BLaER1 treated with 17β-estradiol and CSF1 and Interleukin-3, amounts not matched to agents 10 nM and 100 nM (cell line): ENCODE measurements at regions not wholly inside any gene's neighbourhood (a gene's known extent, or its start where the extent isn't known, plus 50 kb on each side); places are given as distances from the start of the nearest gene placed in this dataset.

Experiments used
- H3K27ac ChIP-seq, 11 experiments: shearing (Covaris generic); formaldehyde crosslinking; 2 replicates each; pipeline ENCODE4 v1.8.1; 2022
- H3K27me3 ChIP-seq, 11 experiments: shearing (Covaris generic); formaldehyde crosslinking; 2 replicates each; pipeline ENCODE4 v1.8.1; 2022
- H3K36me3 ChIP-seq, 11 experiments: shearing (Covaris generic); formaldehyde crosslinking; 2 replicates each; pipeline ENCODE4 v1.8.1; 2022
- H3K4me1 ChIP-seq, 10 experiments: shearing (Covaris generic); formaldehyde crosslinking; 2 replicates each; pipeline ENCODE4 v1.8.1; 2022
- H3K4me2 ChIP-seq, 11 experiments: shearing (Covaris generic); formaldehyde crosslinking; 2 replicates each; pipeline ENCODE4 v1.8.1; 2022
- H3K4me3 ChIP-seq, 10 experiments: shearing (Covaris generic); formaldehyde crosslinking; 2 replicates each; pipeline ENCODE4 v1.8.1; 2022
- H3K9ac ChIP-seq, 11 experiments: shearing (Covaris generic); formaldehyde crosslinking; 2 replicates each; pipeline ENCODE4 v1.8.1; 2022
- H3K9me3 ChIP-seq, 11 experiments: shearing (Covaris generic); formaldehyde crosslinking; replicated peaks in 1 of 11; 2 replicates each; pipeline ENCODE4 v1.8.1; 2022
- H4K20me1 ChIP-seq, 11 experiments: shearing (Covaris generic); formaldehyde crosslinking; 2 replicates each; pipeline ENCODE4 v1.8.1; 2022
- Cebpa-rat ChIP-seq, 11 experiments: shearing (Covaris generic); IDR thresholded peaks; 2 replicates each; pipeline ENCODE4 v1.8.1; 2022

DNA sequence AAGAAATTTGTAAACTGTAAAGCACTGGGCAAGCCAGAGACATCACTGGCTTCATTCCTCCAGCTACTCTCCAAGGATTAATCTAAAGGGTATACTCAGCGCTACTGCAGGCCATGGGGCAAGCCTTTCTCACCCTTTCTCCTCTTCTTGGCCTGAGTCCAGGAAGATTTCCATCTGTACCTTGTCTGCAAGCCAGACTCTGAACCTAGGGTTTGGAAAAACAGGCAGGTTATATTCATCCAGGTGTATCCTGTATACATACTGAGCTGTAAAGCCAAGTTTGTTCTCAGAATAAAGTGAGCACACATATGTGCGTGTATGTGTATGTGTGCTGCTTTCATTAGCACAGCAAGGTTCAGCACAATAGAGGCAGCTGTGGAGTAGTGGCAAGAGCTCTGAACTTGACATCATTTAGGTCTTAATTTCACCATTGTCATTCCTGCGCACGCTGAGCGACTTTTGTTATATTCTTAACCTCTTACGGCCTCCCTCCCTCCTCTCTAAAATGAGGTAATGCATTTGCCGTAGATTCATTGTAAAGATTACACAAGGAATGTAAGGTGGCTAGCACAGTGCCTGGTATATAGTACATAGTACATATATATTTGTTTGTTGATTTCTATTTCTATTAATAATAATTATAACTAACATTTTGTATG lies 128.1 kb upstream of the JUN start:
- Histone ChIP-seq H3K4me2 (no peak overlapping the region), H3K9me3 (peaks cover 12 to 23% (median 15%) of the 10 kb centered on the region in 11 experiments), H3K9ac (no peak overlapping the region), H3K36me3 (no peaks in the 10 kb centered on the region; a peak in 1 of 22 replicates), H3K27ac (no peak overlapping the region), H3K27me3 (no peaks in the 10 kb centered on the region), H3K4me3 (no peak overlapping the region), H3K4me1 (peaks cover 0 to 29% (median 5%) of the 10 kb centered on the region in 10 experiments; a peak in 9 of 20 replicates), H4K20me1 (no peaks in the 10 kb centered on the region)
- no peak for TF ChIP-seq Cebpa-rat (IDR thresholded peaks at IDR 0.05)

DNA sequence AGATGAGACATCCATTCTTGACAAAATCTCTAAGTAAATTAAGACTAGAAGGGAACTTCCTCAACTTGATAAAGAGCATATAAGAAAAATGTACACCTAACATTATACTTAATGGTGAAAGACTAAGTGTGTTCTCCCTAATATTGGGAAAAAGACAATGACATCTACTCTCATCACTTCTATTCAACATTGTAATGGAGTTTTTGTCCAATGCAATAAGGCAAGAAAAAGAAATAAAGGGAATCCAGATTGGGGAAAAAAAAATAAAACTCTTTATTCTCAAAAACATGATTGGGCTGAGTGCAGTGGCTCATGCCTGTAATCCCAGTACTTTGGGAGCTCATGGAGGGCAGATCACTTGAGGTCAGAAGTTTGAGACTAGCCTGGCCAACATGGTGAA lies 131.1 kb upstream of the JUN start:
- no peak overlapping the region for H3K4me2 ChIP-seq
- H3K4me1 ChIP-seq, result peaks cover 0 to 17% (median 7%) of the 10 kb centered on the region in 10 experiments; a peak in 14 of 20 replicates
- H3K36me3 ChIP-seq, result no peaks in the 10 kb centered on the region; a peak in 1 of 22 replicates
- H3K9ac ChIP-seq, result no peak overlapping the region
- H3K27ac ChIP-seq, result no peak overlapping the region
- no peak for TF ChIP-seq Cebpa-rat (IDR thresholded peaks at IDR 0.05)
- H3K4me3 ChIP-seq, result no peak overlapping the region
- no peaks in the 10 kb centered on the region for H3K27me3 ChIP-seq
- peaks cover 12 to 23% (median 15%) of the 10 kb centered on the region in 11 experiments for H3K9me3 ChIP-seq
- no peaks in the 10 kb centered on the region for H4K20me1 ChIP-seq

DNA sequence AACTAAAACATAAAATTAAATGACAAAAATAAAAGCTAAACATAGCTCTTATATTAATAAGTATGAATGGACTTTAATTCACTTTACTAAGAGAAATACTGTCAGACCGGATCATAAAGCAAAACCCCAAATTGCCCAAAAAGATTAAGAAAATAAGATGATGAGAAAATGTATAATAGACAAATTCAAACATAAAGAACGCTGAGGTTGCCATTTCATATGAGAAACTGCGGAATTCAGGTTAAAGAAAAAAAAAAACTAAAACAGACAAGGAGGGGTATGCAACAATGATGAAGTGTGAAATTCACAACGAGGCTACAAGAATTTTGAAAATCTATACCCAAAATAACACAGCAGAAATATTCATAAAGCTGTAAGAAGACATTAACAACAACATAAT lies 133.6 kb upstream of the JUN start:
- no peaks in the 10 kb centered on the region for H4K20me1 ChIP-seq
- H3K27ac ChIP-seq, result no peak overlapping the region
- H3K9ac ChIP-seq, result no peak overlapping the region
- H3K9me3 ChIP-seq, result peaks cover 12 to 23% (median 15%) of the 10 kb centered on the region in 11 experiments
- no peak overlapping the region for H3K4me2 ChIP-seq
- TF ChIP-seq Cebpa-rat (IDR thresholded peaks at IDR 0.05), result no peak
- H3K27me3 ChIP-seq, result no peaks in the 10 kb centered on the region
- H3K36me3 ChIP-seq, result no peaks in the 10 kb centered on the region; a peak in 1 of 22 replicates
- peaks cover 0 to 25% (median 11%) of the 10 kb centered on the region in 10 experiments; a peak in 12 of 20 replicates for H3K4me1 ChIP-seq
- no peak overlapping the region for H3K4me3 ChIP-seq

DNA sequence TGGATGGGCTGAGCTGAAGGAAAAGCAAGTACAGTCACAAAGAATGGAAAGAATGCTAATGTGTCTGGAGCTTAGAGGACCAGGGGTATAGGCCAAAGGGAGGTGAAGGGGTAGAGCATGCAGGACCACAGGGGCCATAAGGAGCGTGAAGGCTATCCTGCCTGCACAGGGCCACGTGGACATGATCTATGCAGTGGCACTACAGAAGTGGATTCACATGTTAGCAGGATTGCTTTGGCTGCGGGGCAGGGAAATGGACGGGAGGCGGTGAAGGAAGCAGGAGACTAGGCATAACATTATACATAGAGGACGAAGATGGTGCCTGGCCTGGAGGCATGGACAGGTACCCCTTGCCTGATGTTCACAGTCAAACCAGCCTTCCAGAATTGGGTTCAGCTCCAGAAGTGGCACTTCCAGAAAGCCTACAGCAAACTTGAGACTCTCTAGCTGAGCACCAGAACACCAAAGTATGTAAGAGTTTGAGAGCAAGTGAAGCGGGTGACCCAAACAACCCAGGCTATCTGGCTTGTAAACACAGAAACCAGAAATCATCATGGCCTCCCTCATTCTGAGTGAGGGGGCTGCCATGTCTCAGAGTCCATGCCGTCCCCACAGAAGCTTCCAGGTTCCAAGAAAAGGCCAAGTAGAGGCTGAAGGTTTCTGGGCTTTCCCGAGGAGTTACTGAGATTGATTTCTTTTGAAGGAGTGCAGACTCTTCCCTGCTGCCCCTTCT lies 135.5 kb upstream of the JUN start:
- H3K9ac ChIP-seq, result peak overlapping the region in 1 of 11 experiments; percentile 17; a peak in 1 of 22 replicates
- H3K4me2 ChIP-seq, result peak overlapping the region in 7 of 11 experiments; percentile 13 to 48 (median 37); a peak in 12 of 22 replicates
- peak overlapping the region in 6 of 11 experiments; percentile 1 to 64 (median 42); a peak in 12 of 22 replicates for H3K27ac ChIP-seq
- no peaks in the 10 kb centered on the region; a peak in 1 of 22 replicates for H3K36me3 ChIP-seq
- no peak for TF ChIP-seq Cebpa-rat (IDR thresholded peaks at IDR 0.05)
- H3K9me3 ChIP-seq, result peaks cover 12 to 16% (median 13%) of the 10 kb centered on the region in 11 experiments
- H3K4me3 ChIP-seq, result no peak overlapping the region
- peaks cover 0 to 29% (median 11%) of the 10 kb centered on the region in 10 experiments; a peak in 12 of 20 replicates for H3K4me1 ChIP-seq
- no peaks in the 10 kb centered on the region for H4K20me1 ChIP-seq
- no peaks in the 10 kb centered on the region for H3K27me3 ChIP-seq

DNA sequence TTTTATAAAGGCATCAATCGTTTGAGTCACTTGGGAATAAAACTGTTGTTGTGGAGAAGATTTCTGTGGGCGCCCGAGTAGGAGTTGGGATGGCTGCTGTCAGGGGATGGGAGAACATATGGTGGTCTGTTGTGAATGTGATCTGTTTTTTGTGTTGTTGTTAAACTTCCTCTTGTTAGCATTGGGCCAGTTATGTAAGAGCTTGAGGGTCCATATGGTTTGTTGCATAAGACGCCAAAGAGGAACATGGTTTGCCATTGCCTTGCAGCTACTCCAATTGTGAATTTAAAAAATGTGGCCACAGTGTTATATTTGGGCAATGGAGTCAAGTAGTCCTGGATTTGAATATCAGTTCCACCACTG lies 136.1 kb upstream of the JUN start:
- peak in 4 of 11 experiments; percentile 40 to 52 (median 46); a peak in 3 of 22 replicates for TF ChIP-seq Cebpa-rat (IDR thresholded peaks at IDR 0.05)
- Histone ChIP-seq H3K4me3 (no peak overlapping the region), H3K27me3 (no peaks in the 10 kb centered on the region), H4K20me1 (no peaks in the 10 kb centered on the region), H3K9ac (peak overlapping the region in 1 of 11 experiments; percentile 17; a peak in 1 of 22 replicates), H3K4me1 (peaks cover 0 to 29% (median 11%) of the 10 kb centered on the region in 10 experiments; a peak in 12 of 20 replicates), H3K9me3 (peaks cover 9 to 11% (median 10%) of the 10 kb centered on the region in 11 experiments), H3K27ac (peak overlapping the region in 6 of 11 experiments; percentile 1 to 64 (median 42); a peak in 11 of 22 replicates), H3K4me2 (peak overlapping the region in 7 of 11 experiments; percentile 13 to 48 (median 37); a peak in 12 of 22 replicates), H3K36me3 (no peaks in the 10 kb centered on the region; a peak in 1 of 22 replicates)

DNA sequence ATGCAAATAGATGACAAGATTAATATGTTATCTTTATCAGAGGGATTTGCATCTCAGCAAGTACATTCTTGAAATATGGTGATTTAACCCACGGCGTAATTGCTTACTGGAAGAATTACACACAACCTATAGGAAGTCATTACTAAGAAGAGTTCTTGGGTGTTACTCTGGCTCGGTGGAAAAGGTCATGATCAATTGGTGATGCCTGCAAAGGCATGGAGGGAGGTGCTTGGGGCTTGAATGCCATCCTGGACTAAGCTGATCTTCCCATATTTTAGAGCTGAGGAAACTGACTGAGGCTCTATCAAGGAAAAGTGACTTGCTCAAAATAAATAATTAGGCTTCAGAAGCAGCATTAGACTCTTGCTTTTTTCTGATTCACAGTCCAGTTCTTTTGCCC lies 137.5 kb upstream of the JUN start:
- H3K27ac ChIP-seq, result no peak overlapping the region
- no peak for TF ChIP-seq Cebpa-rat (IDR thresholded peaks at IDR 0.05)

DNA sequence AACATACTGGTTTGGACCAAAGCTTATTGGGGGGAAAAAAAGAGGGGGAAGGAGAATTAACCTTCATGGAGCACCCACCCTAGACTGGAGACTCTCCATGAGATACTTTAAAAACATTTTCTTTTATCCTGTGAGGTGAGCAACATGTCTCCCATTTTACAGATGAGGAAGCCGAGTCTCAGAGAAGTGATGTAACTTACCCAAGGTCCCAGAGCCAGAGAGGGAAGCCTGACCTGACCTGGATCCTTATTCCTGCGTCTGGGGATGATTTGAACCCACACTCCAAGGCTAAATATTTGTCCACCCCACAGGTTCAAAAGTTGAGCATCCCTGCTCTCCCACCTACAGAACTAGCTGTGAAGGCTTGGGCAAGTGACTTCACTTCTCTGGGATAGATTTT lies 137.9 kb upstream of the JUN start:
- Histone ChIP-seq H3K4me2 (no peak overlapping the region), H3K27me3 (no peaks in the 10 kb centered on the region), H3K9me3 (no peaks in the 10 kb centered on the region), H3K4me1 (peaks cover 0 to 37% (median 11%) of the 10 kb centered on the region in 10 experiments; a peak in 12 of 20 replicates), H4K20me1 (no peaks in the 10 kb centered on the region), H3K36me3 (no peaks in the 10 kb centered on the region), H3K4me3 (no peak overlapping the region), H3K27ac (no peak overlapping the region), H3K9ac (no peak overlapping the region)
- no peak for TF ChIP-seq Cebpa-rat (IDR thresholded peaks at IDR 0.05)

More for the DNA sequence above, 137.5 kb upstream of the JUN start:
- H3K9me3 ChIP-seq, result no peaks in the 10 kb centered on the region
- no peak overlapping the region for H3K4me2 ChIP-seq
- H3K4me1 ChIP-seq, result peaks cover 0 to 33% (median 11%) of the 10 kb centered on the region in 10 experiments; a peak in 12 of 20 replicates
- no peaks in the 10 kb centered on the region for H4K20me1 ChIP-seq
- no peak overlapping the region for H3K4me3 ChIP-seq
- H3K27me3 ChIP-seq, result no peaks in the 10 kb centered on the region
- no peaks in the 10 kb centered on the region for H3K36me3 ChIP-seq
- H3K9ac ChIP-seq, result no peak overlapping the region

DNA sequence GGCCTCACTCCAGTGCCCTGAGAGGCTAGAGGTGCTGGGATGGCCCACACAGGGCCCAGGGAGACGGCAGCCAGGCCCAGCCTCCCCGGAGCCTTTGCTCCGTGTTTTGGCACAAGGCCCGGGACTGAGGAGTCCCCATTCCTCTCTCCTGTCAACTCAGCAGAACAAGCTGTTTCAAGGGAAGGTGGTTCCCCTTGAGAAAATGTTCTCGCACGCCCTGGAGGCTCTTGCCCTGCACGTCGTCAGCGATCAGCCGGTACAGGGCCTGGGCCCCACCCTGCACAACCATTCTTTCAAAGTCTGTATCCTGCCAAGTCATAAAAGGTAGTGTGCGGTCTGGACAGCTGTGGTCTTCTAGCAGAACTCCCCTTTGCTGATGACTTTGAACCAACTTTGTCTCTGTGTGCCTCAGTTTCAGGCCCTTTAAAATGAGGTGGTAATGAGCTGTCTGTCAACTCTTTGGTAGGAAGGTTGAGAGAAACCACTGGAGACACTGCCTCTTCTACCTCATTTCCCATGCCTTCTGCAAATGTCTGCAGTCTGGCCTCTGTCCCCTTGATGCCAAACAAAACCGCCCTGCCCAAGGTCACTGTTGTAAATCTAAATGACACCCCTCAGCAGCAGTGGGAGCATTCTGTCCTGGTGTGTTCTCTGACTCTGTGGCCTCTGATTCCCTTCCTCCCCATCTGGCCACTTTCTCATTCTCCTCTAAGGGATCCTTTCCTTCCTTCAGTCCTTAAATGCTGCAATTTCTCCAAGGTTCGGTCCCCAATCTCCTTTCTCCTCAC lies 138.6 kb upstream of the JUN start:
- Histone ChIP-seq H3K9me3 (no peaks in the 10 kb centered on the region), H3K9ac (no peak overlapping the region), H3K4me3 (no peak overlapping the region), H3K27ac (no peak overlapping the region), H3K4me1 (peaks cover 0 to 45% (median 11%) of the 10 kb centered on the region in 10 experiments; a peak in 12 of 20 replicates), H4K20me1 (no peaks in the 10 kb centered on the region), H3K36me3 (no peaks in the 10 kb centered on the region), H3K4me2 (peak overlapping the region in 3 of 11 experiments; percentile 0 to 32 (median 10); a peak in 3 of 22 replicates), H3K27me3 (no peaks in the 10 kb centered on the region)
- no peak for TF ChIP-seq Cebpa-rat (IDR thresholded peaks at IDR 0.05)
